Right lobe of liver (tissue), 6 donors: ENCODE measurements at regions not wholly inside any gene's neighbourhood (a gene's known extent, or its start where the extent isn't known, plus 50 kb on each side); places are given as distances from the start of the nearest gene placed in this dataset.
"Not testable (repeated sequence)": the region's sequence is repeated elsewhere in the genome, so short reads cannot be mapped to it uniquely, and the experiment has no call there.

Source experiments
- ATAC-seq, 4 donors: fragments of 200-7000 bp; cut with Tn5 transposase; one replicate each; pipeline ENCODE4 v1.9.1; 2020; ENCODE audit warnings: mild to moderate bottlenecking in 4 of 4, moderate library complexity in 4 of 4
- DNase-seq, 3 donors: peaks; one replicate each; pipeline ENCODE4 v3.0.0-alpha.2; 2020
- H3K27ac ChIP-seq, 3 donors: fragments of 200-600 bp; one replicate each; pipeline ENCODE4 v1.8.0; 2022
- H3K27me3 ChIP-seq, 2 donors: fragments of 200-600 bp; one replicate each; pipeline ENCODE4 v1.8.0; 2022
- H3K36me3 ChIP-seq, 4 donors: fragments of 200-600 bp; sonication (generic) in 1 of 4; one replicate each; pipeline versions ENCODE4 v1.5.1 to v1.8.0; 2017 to 2022; ENCODE audit warnings: control low read depth in 1 of 4
- H3K4me1 ChIP-seq, 4 donors: fragments of 200-600 bp; sonication (generic) in 1 of 4; one replicate each; pipeline versions ENCODE4 v1.5.1 to v1.8.0; 2017 to 2022; ENCODE audit warnings: control low read depth in 1 of 4
- H3K4me3 ChIP-seq, 3 donors: fragments of 200-600 bp; one replicate each; pipeline ENCODE4 v1.8.0; 2022
- H3K9me3 ChIP-seq, 4 donors: fragments of 200-600 bp; sonication (generic) in 1 of 4; one replicate each; pipeline versions ENCODE4 v1.5.1 to v1.8.0; 2017 to 2022; ENCODE audit warnings: control low read depth in 1 of 4
- POLR2A ChIP-seq: fragments of 450-650 bp; IDR thresholded peaks from one replicate; pipeline ENCODE4 v1.6.1; 2017; ENCODE audit warnings: antibody characterized with exemption, mild to moderate bottlenecking
- WGBS: methylation state at CpG from one replicate; pipeline ENCODE4 v1.1.6; 2018; ENCODE audit warnings: low coverage, low lambda C conversion rate; ENCODE audit not compliant: insufficient coverage; ENCODE audit errors: missing lambda C conversion rate; 5-methylcytosine and 5-hydroxymethylcytosine counted together
- intact Hi-C, 2 donors: fragments of 100-400 bp; cut with DNase I; formaldehyde crosslinking; loops; one replicate each; pipeline versions ENCODE4 v1.11.2 to v1.14.1; 2022
- TF ChIP-seq, protein P1 (sequence below), 4 donors: fragments of 200-600 bp in 3 of 4; fragments of 450-650 bp in 1 of 4; IDR thresholded peaks; one replicate each; pipeline versions ENCODE4 v1.5.1 to v1.8.0; 2016 to 2022; ENCODE audit warnings: antibody characterized with exemption in 4 of 4, mild to moderate bottlenecking in 2 of 4
- donor health status: DM: no; HTN: yes; CAD: no.
- donor health status: DM: no; HTN: no; CAD: no.
- donor health status: DM: no; HTN: no; CAD: no.
- donor health status: DM: no; HTN: yes; CAD: no.
- donor health status: DM: no; HTN: yes; CAD: no.

DNA sequence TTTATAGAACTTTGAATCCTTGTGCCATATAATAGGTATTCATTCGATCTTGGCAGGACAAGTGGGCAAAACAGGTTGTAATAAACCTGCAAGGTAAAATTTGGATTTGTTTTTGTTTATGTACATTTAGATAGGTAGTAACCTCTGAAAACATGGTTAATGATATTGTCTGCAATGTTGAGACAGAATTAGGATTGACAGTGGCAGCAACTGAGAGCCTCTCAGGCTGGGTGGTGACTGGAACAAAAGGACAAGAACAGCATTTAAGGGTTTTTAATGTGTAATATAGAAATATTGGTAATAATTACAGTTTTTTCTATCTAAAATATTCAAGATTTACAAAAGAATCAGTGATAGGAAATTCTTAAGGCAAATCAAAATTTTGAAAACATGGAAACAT is 382.0 kb downstream of the TFAP2B start:
- Histone ChIP-seq H3K4me1 (no peaks in the 10 kb centered on the region), H3K36me3 (no peaks in the 10 kb centered on the region), H3K27me3 (no peaks in the 10 kb centered on the region), H3K9me3 (no peaks in the 10 kb centered on the region), H3K27ac (no peak overlapping the region), H3K4me3 (no peak overlapping the region)
- WGBS: 35% methylated on average over 1 of the region's 1 CpG
- no peak for DNase-seq
- intact Hi-C loops: no loop called here
- TF ChIP-seq, protein P1, sequence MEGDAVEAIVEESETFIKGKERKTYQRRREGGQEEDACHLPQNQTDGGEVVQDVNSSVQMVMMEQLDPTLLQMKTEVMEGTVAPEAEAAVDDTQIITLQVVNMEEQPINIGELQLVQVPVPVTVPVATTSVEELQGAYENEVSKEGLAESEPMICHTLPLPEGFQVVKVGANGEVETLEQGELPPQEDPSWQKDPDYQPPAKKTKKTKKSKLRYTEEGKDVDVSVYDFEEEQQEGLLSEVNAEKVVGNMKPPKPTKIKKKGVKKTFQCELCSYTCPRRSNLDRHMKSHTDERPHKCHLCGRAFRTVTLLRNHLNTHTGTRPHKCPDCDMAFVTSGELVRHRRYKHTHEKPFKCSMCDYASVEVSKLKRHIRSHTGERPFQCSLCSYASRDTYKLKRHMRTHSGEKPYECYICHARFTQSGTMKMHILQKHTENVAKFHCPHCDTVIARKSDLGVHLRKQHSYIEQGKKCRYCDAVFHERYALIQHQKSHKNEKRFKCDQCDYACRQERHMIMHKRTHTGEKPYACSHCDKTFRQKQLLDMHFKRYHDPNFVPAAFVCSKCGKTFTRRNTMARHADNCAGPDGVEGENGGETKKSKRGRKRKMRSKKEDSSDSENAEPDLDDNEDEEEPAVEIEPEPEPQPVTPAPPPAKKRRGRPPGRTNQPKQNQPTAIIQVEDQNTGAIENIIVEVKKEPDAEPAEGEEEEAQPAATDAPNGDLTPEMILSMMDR (IDR thresholded peaks at IDR 0.05): no peak
- no peak for TF ChIP-seq POLR2A
- ATAC-seq: no peak

DNA sequence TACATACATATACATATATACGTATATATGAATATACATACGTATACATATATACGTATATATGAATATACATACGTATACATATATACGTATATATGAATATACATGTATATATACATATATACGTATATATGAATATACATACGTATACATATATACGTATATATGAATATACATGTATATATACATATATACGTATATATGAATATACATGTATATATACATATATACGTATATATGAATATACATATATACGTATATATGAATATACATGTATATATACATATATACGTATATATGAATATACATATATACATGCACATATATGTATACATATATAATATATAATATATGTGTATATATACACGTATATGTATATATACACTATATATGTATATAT is 384.0 kb downstream of the TFAP2B start:
- H3K9me3 ChIP-seq, intact Hi-C loops, ATAC-seq, DNase-seq, H3K4me3 ChIP-seq, H3K27me3 ChIP-seq, H3K4me1 ChIP-seq, H3K27ac ChIP-seq, H3K36me3 ChIP-seq: not testable (repeated sequence)
- WGBS: 76% methylated on average over 10 of the region's 13 CpGs

DNA sequence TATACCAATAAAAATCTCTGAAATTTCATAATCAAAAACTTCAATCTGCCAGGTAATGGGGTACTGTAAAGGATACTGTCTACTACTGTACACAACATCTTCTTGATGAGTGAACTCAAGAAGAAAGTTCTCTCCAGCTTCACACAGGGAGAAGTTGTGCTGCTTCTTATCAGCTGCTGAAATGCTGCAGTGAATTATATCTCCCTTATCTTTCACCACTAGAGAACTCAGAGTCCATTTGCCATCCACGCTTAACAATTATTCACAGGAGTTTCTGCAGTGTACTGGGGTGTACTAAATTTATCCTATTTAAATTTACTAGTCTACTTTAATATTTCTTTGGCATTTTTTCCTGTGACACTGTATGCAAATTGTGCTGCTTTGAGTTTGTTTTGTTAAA is 384.8 kb downstream of the TFAP2B start:
- TF ChIP-seq POLR2A: no peak
- TF ChIP-seq, protein P1 (IDR thresholded peaks at IDR 0.05): no peak
- ATAC-seq: peak in 1 of 4 donors; percentile 47

DNA sequence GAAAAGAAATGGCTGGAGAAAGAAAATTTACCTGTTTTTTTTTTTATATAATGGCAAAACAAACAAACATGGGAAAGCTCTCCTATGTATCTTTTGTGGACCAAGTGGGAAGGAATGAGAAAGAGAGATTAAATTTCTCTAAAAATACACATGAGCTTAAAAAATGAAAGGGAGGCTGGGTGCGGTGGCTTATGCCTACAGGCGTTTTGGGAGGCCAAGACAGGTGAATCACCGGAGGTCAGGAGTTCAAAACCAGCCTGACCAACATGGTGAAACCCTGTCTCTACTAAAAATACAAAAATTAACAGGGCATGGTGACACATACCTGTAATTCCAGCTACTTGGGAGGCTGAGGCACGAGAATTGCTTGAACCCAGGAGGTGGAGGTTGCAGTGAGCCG is 388.0 kb downstream of the TFAP2B start:
- H3K36me3 ChIP-seq, H3K4me1 ChIP-seq, H3K27me3 ChIP-seq, H3K9me3 ChIP-seq, H3K4me3 ChIP-seq, H3K27ac ChIP-seq, intact Hi-C loops, ATAC-seq, DNase-seq: not testable (repeated sequence)
- 72% methylated on average over 5 of the region's 5 CpGs for WGBS

More for the DNA sequence above, 384.8 kb downstream of the TFAP2B start:
- H3K27me3 ChIP-seq: no peaks in the 10 kb centered on the region
- H3K4me1 ChIP-seq: no peaks in the 10 kb centered on the region
- intact Hi-C loops: no loop called here
- DNase-seq: no peak
- no peak overlapping the region for H3K4me3 ChIP-seq
- H3K36me3 ChIP-seq: no peaks in the 10 kb centered on the region
- no peaks in the 10 kb centered on the region for H3K9me3 ChIP-seq
- H3K27ac ChIP-seq: no peak overlapping the region
- WGBS: 24% methylated on average over 1 of the region's 1 CpG

DNA sequence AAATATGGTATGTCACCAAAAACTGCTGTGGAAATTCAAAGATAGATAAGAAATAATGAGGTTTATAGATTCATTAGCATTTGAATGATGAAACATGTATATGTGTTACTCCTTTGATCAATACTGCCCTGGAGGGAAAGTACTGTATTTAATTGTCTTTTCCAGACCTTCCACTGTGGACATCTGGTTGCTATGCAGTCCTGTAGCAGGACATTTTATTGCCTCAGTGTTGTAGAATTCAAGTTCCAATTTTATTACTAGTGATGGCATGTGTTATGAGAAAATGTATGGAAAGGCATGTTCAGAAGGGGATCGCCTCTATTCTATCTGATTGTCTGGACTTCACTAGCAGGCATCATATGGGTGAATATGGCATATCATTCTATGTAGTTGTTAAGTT is 391.0 kb downstream of the TFAP2B start:
- H3K27me3 ChIP-seq: no peaks in the 10 kb centered on the region
- intact Hi-C loops: no loop called here
- 85% methylated on average over 1 of the region's 1 CpG for WGBS

More for the DNA sequence above, 391.0 kb downstream of the TFAP2B start:
- DNase-seq: no peak
- no peaks in the 10 kb centered on the region for H3K36me3 ChIP-seq
- no peak for ATAC-seq
- no peak overlapping the region for H3K4me3 ChIP-seq
- TF ChIP-seq POLR2A: no peak
- TF ChIP-seq, protein P1 (IDR thresholded peaks at IDR 0.05): no peak
- H3K4me1 ChIP-seq: no peaks in the 10 kb centered on the region
- no peak overlapping the region for H3K27ac ChIP-seq
- H3K9me3 ChIP-seq: no peaks in the 10 kb centered on the region
